GM13977 (cell line): ENCODE measurements at regions not wholly inside any gene's neighbourhood (a gene's known extent, or its start where the extent isn't known, plus 50 kb on each side); places are given as distances from the start of the nearest gene placed in this dataset.

ENCODE experiments used
- DNase-seq: peaks from one replicate; pipeline ENCODE4 v3.0.0; 2012; ENCODE audit warnings: low spot score
- in situ Hi-C: fragments of 300-500 bp; cut with MboI; formaldehyde crosslinking; loops from one replicate; pipeline ENCODE4 v1.12.0; 2022; ENCODE audit warnings: low sequenced_read_pairs, low pct_unique_long_range_greater_than_20kb, mixed read lengths, inconsistent platforms; ENCODE audit not compliant: unreplicated experiment
- TF ChIP-seq, protein P1 (sequence below): IDR thresholded peaks from 2 replicates; pipeline ENCODE4 v1.5.1; 2012; ENCODE audit warnings: mild to moderate bottlenecking, control low read depth; ENCODE audit not compliant: insufficient read depth; ENCODE audit errors: extremely low read depth, missing control alignments

DNA sequence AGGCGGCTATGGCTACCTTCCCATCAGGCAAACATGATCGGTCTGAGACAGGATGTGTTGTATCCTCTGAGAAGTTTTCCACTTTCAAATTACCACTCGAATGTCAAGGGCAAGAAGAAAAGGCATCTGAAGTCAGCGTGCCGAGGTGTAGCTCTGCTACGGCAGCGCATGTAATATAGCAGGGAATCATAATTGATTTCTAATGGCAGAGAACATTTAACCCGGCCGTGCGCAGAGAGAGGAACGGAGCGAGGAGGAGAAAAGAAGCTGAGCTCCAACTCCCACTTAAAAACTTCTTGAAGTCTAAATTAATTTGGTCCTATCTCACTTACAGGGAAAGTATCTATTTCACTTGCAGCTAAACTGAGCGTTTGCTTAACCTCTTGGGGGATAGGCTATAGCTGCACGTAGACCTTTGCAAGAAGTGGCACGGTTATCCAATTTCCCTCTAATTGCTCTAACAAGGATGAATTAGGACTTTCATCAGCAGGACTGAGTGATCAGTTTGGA is 137.3 kb upstream of the KIRREL3 start:
- in situ Hi-C loops: no loop called here
- no peak for DNase-seq
- TF ChIP-seq, protein P1, sequence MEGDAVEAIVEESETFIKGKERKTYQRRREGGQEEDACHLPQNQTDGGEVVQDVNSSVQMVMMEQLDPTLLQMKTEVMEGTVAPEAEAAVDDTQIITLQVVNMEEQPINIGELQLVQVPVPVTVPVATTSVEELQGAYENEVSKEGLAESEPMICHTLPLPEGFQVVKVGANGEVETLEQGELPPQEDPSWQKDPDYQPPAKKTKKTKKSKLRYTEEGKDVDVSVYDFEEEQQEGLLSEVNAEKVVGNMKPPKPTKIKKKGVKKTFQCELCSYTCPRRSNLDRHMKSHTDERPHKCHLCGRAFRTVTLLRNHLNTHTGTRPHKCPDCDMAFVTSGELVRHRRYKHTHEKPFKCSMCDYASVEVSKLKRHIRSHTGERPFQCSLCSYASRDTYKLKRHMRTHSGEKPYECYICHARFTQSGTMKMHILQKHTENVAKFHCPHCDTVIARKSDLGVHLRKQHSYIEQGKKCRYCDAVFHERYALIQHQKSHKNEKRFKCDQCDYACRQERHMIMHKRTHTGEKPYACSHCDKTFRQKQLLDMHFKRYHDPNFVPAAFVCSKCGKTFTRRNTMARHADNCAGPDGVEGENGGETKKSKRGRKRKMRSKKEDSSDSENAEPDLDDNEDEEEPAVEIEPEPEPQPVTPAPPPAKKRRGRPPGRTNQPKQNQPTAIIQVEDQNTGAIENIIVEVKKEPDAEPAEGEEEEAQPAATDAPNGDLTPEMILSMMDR: no peak

DNA sequence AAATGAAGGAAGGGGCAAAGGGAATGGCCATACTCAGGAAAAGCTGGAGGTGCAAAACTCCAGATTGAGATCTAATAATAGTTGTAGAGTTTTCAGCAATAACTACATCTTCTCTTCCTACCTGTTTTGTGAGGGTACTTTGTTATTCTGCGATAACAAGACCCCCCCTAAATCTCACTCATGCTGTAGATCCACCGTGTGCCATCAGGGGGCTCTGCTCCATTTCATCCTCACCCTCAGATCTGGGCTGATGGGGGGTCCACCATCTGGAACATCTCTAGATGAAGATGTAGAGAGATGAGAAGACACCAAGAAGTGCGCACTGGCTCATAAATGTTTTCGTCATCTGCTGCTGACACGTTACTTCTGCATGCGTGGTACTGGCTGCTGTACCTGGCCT is 135.9 kb upstream of the KIRREL3 start:
- no peak for DNase-seq
- in situ Hi-C loops: no loop called here

DNA sequence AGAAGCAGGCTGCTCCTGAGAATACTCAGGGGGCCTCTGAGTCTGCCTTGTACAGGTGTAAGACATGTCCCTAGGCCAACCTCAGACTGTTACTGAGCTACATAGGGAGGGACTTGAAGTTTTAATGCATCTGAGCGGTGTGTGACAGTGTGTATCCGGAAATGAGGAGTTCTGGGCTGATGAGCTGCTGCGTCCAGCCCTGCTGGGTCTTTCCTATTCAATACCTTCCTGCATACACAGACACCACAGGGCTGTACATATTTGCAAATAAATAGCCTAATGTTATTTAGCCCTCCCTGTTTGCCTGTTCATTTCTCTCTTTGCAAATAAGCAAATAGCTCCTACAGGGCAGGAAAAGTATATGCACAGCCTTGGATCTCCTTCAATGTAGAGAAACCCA is 134.7 kb upstream of the KIRREL3 start:
- no peak for DNase-seq
- TF ChIP-seq, protein P1: no peak
- in situ Hi-C loops: no loop called here

More for the DNA sequence above, 135.9 kb upstream of the KIRREL3 start:
- TF ChIP-seq, protein P1: no peak

DNA sequence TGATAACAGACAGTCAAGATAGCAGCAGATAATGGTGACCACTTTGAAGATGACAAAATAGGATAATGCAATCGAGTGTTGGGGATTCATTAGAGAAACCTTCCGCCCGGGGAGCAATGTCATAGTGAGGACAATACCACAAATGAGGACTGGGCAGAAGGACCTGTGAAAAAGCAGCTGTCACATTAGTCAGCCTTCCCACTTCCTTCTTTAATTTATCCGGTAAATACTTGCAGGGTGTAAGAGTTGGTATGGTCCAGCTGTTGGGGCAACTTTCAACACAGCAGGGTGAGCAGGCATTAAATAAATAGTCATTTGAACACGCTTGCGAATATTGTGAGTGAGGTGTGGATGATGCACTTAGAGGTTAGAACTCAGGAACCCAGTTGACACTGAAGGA is 132.5 kb upstream of the KIRREL3 start:
- TF ChIP-seq, protein P1: no peak
- DNase-seq: no peak
- in situ Hi-C loops: no loop called here

DNA sequence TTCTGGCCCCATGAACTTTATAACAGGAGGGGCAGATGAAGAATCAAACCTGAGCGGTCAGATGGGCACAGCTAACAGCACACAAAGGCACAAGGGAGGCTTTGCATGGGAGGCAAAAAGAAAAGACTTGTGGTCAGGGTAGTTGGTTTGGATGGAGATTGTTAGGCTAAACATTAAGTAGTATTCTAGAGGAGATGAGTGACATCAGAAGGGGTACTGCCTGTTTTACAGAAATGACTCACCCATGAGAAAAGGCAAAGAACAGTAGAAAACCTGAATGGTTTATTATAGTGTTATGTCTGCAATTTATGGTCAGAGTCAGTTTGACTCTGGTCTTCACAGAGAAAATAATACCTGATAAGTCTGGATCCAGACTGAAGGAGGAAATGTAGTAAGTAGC is 129.8 kb upstream of the KIRREL3 start:
- in situ Hi-C loops: no loop called here
- TF ChIP-seq, protein P1: no peak
- no peak for DNase-seq

DNA sequence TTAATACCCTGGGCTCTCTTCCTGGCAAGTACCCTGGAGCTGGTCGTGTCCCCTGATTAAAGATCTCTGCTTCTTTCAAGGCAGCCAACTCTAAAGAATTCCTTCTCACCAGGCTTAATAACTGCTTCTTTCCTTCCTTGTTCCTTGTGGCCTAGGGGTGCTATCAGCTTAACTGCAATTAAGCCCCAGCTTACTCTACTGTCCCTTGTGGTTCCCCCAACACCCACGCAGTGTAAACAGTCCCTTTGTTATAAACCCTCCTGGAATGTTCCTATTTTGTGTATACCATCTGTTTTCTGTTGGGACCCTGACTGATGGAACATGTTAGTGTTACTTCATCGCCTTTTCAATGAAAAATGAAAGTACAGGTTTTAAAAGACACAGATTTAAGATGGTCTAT is 126.4 kb upstream of the KIRREL3 start:
- no peak for DNase-seq
- TF ChIP-seq, protein P1: no peak
- in situ Hi-C loops: no loop called here

DNA sequence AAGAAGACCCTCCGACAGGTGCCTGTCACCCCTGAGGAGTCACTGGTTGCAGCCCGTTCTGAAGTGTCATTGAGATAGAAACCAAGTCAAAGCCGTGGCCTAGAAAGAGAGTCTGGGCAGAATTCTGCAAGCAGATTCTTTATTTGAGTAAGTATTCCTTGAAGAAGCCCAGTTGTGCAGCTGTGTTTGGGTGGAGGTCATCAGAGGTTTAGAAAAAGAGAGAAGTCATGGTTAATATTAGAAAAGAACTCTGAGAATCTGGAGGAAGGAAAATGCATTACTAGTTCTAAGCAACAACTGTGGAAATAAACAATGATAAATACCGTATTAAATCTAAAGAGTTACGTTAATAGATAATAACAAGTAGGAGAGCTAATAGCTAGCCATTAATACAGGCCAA is 118.8 kb upstream of the KIRREL3 start:
- DNase-seq: no peak
- TF ChIP-seq, protein P1: no peak
- in situ Hi-C loops: no loop called here
